ENCODE measurements at regions not wholly inside any gene's neighbourhood (a gene's known extent, or its start where the extent isn't known, plus 50 kb on each side); places are given as distances from the start of the nearest gene placed in this dataset.

- TF ChIP-seq CTCF (IDR thresholded peaks at IDR 0.05), result no peak
- no peak for TF ChIP-seq EP300 (IDR thresholded peaks at IDR 0.05)
Measured at GRCh38 chr4:114458728-114459127, 139.9 kb upstream of the UGT8 start.
